ENCODE measurements at regions not wholly inside any gene's neighbourhood (a gene's known extent, or its start where the extent isn't known, plus 50 kb on each side); places are given as distances from the start of the nearest gene placed in this dataset.

GRCh38 chr6:141659582-141659981, 473.1 kb upstream of the GJE1 start:
- TF ChIP-seq CTCF (conservative IDR thresholded peaks at IDR 0.05; ENCODE audit: low read depth, low read length) (no peak), EZH2 (IDR thresholded peaks at IDR 0.05; ENCODE audit: borderline replicate concordance, low read depth, low read length, poor library complexity, severe bottlenecking) (no peak)

Data from A673 (cell line).